ENCODE measurements at regions not wholly inside any gene's neighbourhood (a gene's known extent, or its start where the extent isn't known, plus 50 kb on each side); places are given as distances from the start of the nearest gene placed in this dataset.

GRCh38 chr4:182145334-182145905 lies 97.8 kb upstream of the TENM3 start:
- Histone ChIP-seq H3K4ac (ENCODE audit: low read depth, low read length) (0 out of 2 replicates have a peak overlapping the region, but pooled peaks have one; percentile 63), H3K14ac (replicated peaks; ENCODE audit: low read depth, low read length) (no peak overlapping the region; the same call in 1 of the 2 replicates), H3K79me1 (ENCODE audit: low read depth in 1 of 2, low read length in 2 of 2) (peaks cover 6 to 19% of the 10 kb centered on the region in 2 experiments; a peak in 3 of 4 replicates), H2BK5ac (ENCODE audit: low read depth, low read length, poor library complexity, severe bottlenecking) (no peak overlapping the region), H3K4me1 (ENCODE audit: control insufficient read depth, insufficient read depth, low read length) (peaks cover 2% of the 10 kb centered on the region; the same call in 1 of the 2 replicates), H2AFZ (replicated peaks; ENCODE audit: low read length, poor library complexity) (peak overlapping the region; percentile 93), H3K4me3 (ENCODE audit: insufficient read depth, low read depth, low read length) (peak overlapping the region; percentile 88), H3K56ac (ENCODE audit: extremely low read depth, insufficient read depth, low read length) (peak overlapping the region; percentile 22), H4K5ac (ENCODE audit: low read depth, low read length) (no peak overlapping the region), H2BK20ac (ENCODE audit: low read depth, low read length) (no peak overlapping the region), H3K9me3 (ENCODE audit: control insufficient read depth, insufficient read depth, low read length) (no peaks in the 10 kb centered on the region), H2AK5ac (ENCODE audit: low read depth, low read length) (0 out of 2 replicates have a peak overlapping the region, but pooled peaks have one; percentile 58), H3K9me1 (ENCODE audit: insufficient read depth, low read length) (no peaks in the 10 kb centered on the region), H4K8ac (ENCODE audit: low read depth in 2 of 2, low read length in 2 of 2) (peak overlapping the region in 1 of 2 experiments; percentile 22; a peak in 1 of 4 replicates), H2AK9ac (replicated peaks; ENCODE audit: low read depth, low read length, poor library complexity) (no peak overlapping the region), H3K18ac (ENCODE audit: low read depth, low read length) (no peak overlapping the region), H3K27ac (ENCODE audit: insufficient read depth, low read length) (no peak overlapping the region; the same call in 1 of the 2 replicates), H3K27me3 (ENCODE audit: control insufficient read depth, insufficient read depth, low read length) (no peaks in the 10 kb centered on the region), H3K4me2 (ENCODE audit: low read depth, low read length) (peak overlapping the region; percentile 69), H4K91ac (ENCODE audit: insufficient read depth, low read depth, low read length) (no peak overlapping the region), H2BK120ac (ENCODE audit: low read depth, low read length) (peak overlapping the region; percentile 49; the same call in 1 of the 2 replicates), H3K23ac (ENCODE audit: low read depth, low read length) (peak overlapping the region; percentile 6), H4K20me1 (ENCODE audit: insufficient read depth, low read length) (no peaks in the 10 kb centered on the region), H3K36me3 (ENCODE audit: control insufficient read depth, insufficient read depth, low read length) (no peaks in the 10 kb centered on the region), H2BK15ac (ENCODE audit: low read depth, low read length) (no peak overlapping the region), H3K9ac (ENCODE audit: low read depth, low read length) (peak overlapping the region; percentile 58)
- CTCF ChIA-PET = no interaction called here
- TF ChIP-seq MAFK (IDR thresholded peaks at IDR 0.05; ENCODE audit: low read depth, low read length) (no peak), FOS (IDR thresholded peaks at IDR 0.05; ENCODE audit: low read depth, low read length) (no peak), RCOR1 (IDR thresholded peaks at IDR 0.05; ENCODE audit: insufficient replicate concordance, low read length) (no peak), MAZ (IDR thresholded peaks at IDR 0.05; ENCODE audit: borderline replicate concordance, low read depth, low read length) (no peak), CTCF (conservative IDR thresholded peaks at IDR 0.05; ENCODE audit: low read depth, low read length) (no peak), RFX5 (IDR thresholded peaks at IDR 0.05; ENCODE audit: low read depth, low read length) (no peak), POLR2A (IDR thresholded peaks at IDR 0.05; ENCODE audit: low read depth, low read length) (no peak)
- dilution Hi-C loops (cut with HindIII; ENCODE audit: low sequenced_read_pairs, unreplicated experiment) (no loop called here), in situ Hi-C loops (cut with MboI; ENCODE audit: low sequenced_read_pairs) (loop anchor here (10.0 kb wide), 1 partner anchor 289 kb away; no protein-coding TSS in a partner anchor), intact Hi-C loops (cut with micrococcal nuclease) (loop anchor here (1.0 to 10.0 kb wide), 4 partner anchors 95 to 661 kb away; no protein-coding TSS in a partner anchor)
- DNase-seq = no peak
- no TSS peak for BruUV-seq (replicated peaks)
- WGBS, 2 experiments (ENCODE audit: extremely low coverage in 2 of 2, insufficient read length in 1 of 2) = 14% methylated on average over 3 of the region's 12 CpGs; no CpG with 5 or more reads in 1 of the 2 experiments
- ATAC-seq (ENCODE audit: low read depth) = no peak
- POLR2A ChIA-PET (ENCODE audit: unreplicated experiment) = no interaction called here

Data from IMR-90 (cell line).